ENCODE measurements at regions not wholly inside any gene's neighbourhood (a gene's known extent, or its start where the extent isn't known, plus 50 kb on each side); places are given as distances from the start of the nearest gene placed in this dataset.

DNA sequence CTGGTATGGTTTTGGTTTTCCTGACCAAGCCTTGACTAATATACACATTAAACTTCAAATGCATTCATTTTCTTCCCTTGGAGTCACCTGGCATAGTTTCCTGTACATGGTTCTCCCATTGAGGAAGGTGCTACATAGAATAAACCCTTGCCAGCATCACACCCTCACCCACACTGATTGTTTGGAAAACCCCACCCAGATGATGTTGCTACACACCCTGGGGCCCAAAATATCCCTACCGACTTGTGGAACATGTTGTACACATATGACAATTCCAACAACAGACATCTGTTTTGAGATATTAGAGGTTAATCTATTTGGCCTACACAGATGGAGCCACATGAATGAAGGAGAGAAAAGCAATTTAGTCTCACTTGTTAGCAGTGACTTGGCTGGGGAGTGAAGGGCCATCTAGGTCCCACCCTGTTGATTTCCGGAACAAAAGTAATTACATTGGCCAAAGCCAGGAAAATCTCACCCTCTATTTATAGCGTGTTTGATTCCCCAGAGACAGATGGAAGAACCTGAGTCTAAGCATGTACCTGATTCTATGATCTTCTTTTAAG lies 606.0 kb upstream of the BTBD3 start:
- H3K9me3 ChIP-seq (ENCODE audit: control insufficient read depth, low read length) = no peaks in the 10 kb centered on the region
- H3K36me3 ChIP-seq (ENCODE audit: control insufficient read depth, insufficient read depth, low read length) = no peaks in the 10 kb centered on the region
- no peak overlapping the region for H3K27ac ChIP-seq (ENCODE audit: low read depth, low read length, severe bottlenecking)
- WGBS, 2 experiments (ENCODE audit: insufficient coverage in 2 of 2) = 100% methylated on average over 1 of the region's 3 CpGs; no CpG with 5 or more reads in 1 of the 2 experiments
- H3K4me1 ChIP-seq (ENCODE audit: control insufficient read depth, insufficient read depth, low read length, poor library complexity, severe bottlenecking) = no peaks in the 10 kb centered on the region
- no peak overlapping the region for H3K4me3 ChIP-seq (ENCODE audit: extremely low read depth, insufficient read depth, low read length, poor library complexity, severe bottlenecking)

DNA sequence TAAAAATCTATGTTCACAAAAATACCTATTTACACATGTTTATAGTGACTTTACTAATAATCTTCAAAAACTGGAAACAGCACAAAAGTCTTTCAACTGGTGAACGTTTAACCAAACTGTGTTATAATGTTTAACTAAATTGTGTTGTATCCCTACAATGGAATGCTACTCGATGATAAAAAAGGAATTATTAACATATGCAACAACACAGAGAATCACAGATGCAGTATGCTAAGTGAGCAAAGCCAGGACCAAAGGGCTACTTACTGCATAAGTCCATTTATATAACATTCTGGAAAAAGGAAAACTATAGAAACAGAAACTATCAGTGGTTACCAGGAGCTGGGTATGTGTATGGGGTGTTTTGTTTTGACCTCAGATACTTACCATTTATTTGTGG lies 602.2 kb upstream of the BTBD3 start:
- Histone ChIP-seq H3K4me3 (ENCODE audit: extremely low read depth, insufficient read depth, low read length, poor library complexity, severe bottlenecking) (no peak overlapping the region), H3K36me3 (ENCODE audit: control insufficient read depth, insufficient read depth, low read length) (no peaks in the 10 kb centered on the region), H3K27ac (ENCODE audit: low read depth, low read length, severe bottlenecking) (no peak overlapping the region), H3K9me3 (ENCODE audit: control insufficient read depth, low read length) (no peaks in the 10 kb centered on the region), H3K4me1 (ENCODE audit: control insufficient read depth, insufficient read depth, low read length, poor library complexity, severe bottlenecking) (no peaks in the 10 kb centered on the region)
- no CpG with 5 or more reads among the region's 2 CpGs for WGBS, 2 experiments (ENCODE audit: insufficient coverage in 2 of 2)

DNA sequence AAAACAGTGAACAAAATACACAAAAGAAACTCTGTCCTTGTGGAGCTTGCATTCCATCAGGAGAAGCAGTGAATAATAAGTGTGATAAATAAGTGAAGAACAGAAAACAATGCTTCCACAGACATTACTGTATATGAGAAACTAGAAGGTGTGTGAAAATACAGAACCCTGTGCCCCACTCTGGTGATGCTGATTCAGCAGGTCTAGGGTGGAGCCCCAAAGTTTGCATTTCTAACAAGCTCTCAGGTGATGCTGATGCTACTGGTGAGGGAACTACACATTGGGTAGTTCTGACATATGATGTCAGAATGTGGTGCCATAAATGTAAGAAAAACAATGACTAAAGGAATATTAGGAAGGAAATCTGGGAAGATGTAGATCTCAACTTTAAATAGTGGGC lies 601.4 kb upstream of the BTBD3 start:
- no peak overlapping the region for H3K27ac ChIP-seq (ENCODE audit: low read depth, low read length, severe bottlenecking)
- no peak overlapping the region for H3K4me3 ChIP-seq (ENCODE audit: extremely low read depth, insufficient read depth, low read length, poor library complexity, severe bottlenecking)
- H3K9me3 ChIP-seq (ENCODE audit: control insufficient read depth, low read length) = no peaks in the 10 kb centered on the region
- H3K36me3 ChIP-seq (ENCODE audit: control insufficient read depth, insufficient read depth, low read length) = no peaks in the 10 kb centered on the region
- H3K4me1 ChIP-seq (ENCODE audit: control insufficient read depth, insufficient read depth, low read length, poor library complexity, severe bottlenecking) = no peaks in the 10 kb centered on the region

DNA sequence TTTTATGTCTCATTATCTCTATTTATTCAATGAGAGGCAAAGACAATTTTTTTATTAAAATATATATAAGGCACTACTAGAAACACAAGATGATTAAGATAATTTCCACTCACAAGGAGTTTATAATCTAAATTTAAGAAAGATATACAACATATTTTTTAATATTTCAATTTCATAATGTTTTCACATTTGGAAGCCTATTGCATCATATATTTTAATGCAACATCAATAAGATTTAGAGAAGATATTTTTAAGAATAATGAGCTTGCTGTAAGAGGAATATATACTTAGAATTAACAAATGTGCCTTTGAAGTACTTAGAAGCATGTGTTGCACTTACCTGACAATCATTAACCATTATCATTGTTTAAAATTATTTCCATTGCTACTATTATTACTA lies 597.7 kb upstream of the BTBD3 start:
- Histone ChIP-seq H3K4me3 (ENCODE audit: extremely low read depth, insufficient read depth, low read length, poor library complexity, severe bottlenecking) (no peak overlapping the region), H3K4me1 (ENCODE audit: control insufficient read depth, insufficient read depth, low read length, poor library complexity, severe bottlenecking) (no peaks in the 10 kb centered on the region), H3K27ac (ENCODE audit: low read depth, low read length, severe bottlenecking) (no peak overlapping the region), H3K9me3 (ENCODE audit: control insufficient read depth, low read length) (no peaks in the 10 kb centered on the region), H3K36me3 (ENCODE audit: control insufficient read depth, insufficient read depth, low read length) (no peaks in the 10 kb centered on the region)

DNA sequence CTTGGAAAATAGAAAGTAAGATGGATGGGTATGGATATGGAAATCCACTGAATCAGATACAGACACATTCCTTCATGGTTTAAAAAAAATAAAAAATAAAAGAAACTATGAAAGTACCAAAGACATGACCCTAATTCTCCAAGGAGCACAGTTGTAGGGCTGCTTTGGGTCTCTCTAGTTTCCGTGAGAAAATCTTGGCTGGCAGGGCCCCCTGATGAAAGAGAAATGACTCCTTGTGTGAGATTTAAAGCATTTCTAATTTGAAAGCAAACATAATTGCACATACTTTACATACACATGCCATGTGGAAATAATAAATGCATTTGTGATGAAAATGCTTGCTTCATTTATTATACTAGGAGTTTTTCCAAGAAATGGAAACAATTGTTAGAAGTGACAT lies 593.9 kb upstream of the BTBD3 start:
- no peaks in the 10 kb centered on the region for H3K36me3 ChIP-seq (ENCODE audit: control insufficient read depth, insufficient read depth, low read length)
- H3K9me3 ChIP-seq (ENCODE audit: control insufficient read depth, low read length) = no peaks in the 10 kb centered on the region
- no CpG with 5 or more reads among the region's 1 CpG for WGBS, 2 experiments (ENCODE audit: insufficient coverage in 2 of 2)
- no peaks in the 10 kb centered on the region for H3K4me1 ChIP-seq (ENCODE audit: control insufficient read depth, insufficient read depth, low read length, poor library complexity, severe bottlenecking)
- no peak overlapping the region for H3K27ac ChIP-seq (ENCODE audit: low read depth, low read length, severe bottlenecking)
- no peak overlapping the region for H3K4me3 ChIP-seq (ENCODE audit: extremely low read depth, insufficient read depth, low read length, poor library complexity, severe bottlenecking)

DNA sequence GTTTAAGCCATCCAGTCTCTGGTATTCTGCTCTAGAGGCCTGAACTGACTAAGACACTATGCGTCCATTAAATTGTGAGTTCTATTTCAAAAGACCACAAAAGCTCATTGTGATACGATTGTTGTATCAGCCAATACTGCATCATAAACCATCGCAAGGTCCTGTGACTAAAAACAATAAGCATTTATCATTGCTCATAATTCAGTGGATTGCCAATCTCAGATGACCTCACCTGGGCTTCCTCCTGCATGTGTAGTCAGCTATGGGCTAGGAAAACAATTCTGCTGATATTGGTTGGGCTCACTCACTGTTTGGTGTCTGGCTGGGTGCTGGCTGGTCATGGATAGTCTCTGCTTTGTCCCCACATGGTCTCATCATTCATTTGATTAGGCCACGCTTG lies 592.7 kb upstream of the BTBD3 start:
- no peaks in the 10 kb centered on the region for H3K4me1 ChIP-seq (ENCODE audit: control insufficient read depth, insufficient read depth, low read length, poor library complexity, severe bottlenecking)
- H3K27ac ChIP-seq (ENCODE audit: low read depth, low read length, severe bottlenecking) = no peak overlapping the region
- no peaks in the 10 kb centered on the region for H3K36me3 ChIP-seq (ENCODE audit: control insufficient read depth, insufficient read depth, low read length)
- 82 to 93% methylated on average over 3 to 4 of the region's 4 CpGs for WGBS, 2 experiments (ENCODE audit: insufficient coverage in 2 of 2)
- no peaks in the 10 kb centered on the region for H3K9me3 ChIP-seq (ENCODE audit: control insufficient read depth, low read length)
- no peak overlapping the region for H3K4me3 ChIP-seq (ENCODE audit: extremely low read depth, insufficient read depth, low read length, poor library complexity, severe bottlenecking)

DNA sequence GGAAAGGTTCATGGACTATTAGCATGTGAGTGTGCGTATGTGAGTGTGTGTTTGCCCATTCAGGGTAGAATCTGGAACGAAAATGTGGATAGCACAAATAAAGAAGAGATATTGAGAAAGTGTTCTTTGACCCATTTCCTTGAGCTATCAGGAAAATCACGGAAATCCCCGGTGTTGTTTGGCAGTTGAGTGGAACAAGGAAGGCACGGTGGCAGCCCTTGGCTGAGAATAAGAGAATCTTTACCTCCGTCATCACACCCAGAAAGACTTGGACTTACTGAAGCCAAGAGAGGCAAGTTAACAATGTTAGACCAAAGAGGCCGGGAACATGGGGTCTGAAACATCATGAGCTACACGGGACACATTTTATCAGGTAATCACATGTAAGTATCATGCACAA lies 588.9 kb upstream of the BTBD3 start:
- 84 to 88% methylated on average over 7 to 8 of the region's 8 CpGs for WGBS, 2 experiments (ENCODE audit: insufficient coverage in 2 of 2)
- Histone ChIP-seq H3K4me1 (ENCODE audit: control insufficient read depth, insufficient read depth, low read length, poor library complexity, severe bottlenecking) (no peaks in the 10 kb centered on the region), H3K4me3 (ENCODE audit: extremely low read depth, insufficient read depth, low read length, poor library complexity, severe bottlenecking) (no peak overlapping the region), H3K9me3 (ENCODE audit: control insufficient read depth, low read length) (no peaks in the 10 kb centered on the region), H3K36me3 (ENCODE audit: control insufficient read depth, insufficient read depth, low read length) (no peaks in the 10 kb centered on the region), H3K27ac (ENCODE audit: low read depth, low read length, severe bottlenecking) (no peak overlapping the region)

DNA sequence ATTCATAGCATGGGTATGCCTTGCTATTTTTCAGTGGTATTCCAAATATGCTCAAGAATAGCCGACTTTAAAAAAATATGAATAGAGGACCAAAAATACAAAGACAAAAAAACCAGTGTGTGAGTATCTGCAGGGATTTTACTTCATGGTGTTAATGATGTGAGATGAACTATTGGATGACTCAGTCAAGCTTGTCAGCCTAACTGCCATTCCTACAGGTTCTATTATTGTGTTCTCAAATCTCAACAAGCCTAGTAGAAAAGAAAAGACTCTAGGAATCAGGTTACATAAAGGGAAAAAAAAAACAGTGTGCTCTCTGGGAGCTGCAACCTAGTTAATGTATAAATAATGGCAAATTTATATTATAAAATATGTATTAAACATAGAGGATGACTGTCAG lies 588.4 kb upstream of the BTBD3 start:
- H3K4me3 ChIP-seq (ENCODE audit: extremely low read depth, insufficient read depth, low read length, poor library complexity, severe bottlenecking) = no peak overlapping the region
- no peak overlapping the region for H3K27ac ChIP-seq (ENCODE audit: low read depth, low read length, severe bottlenecking)
- no peaks in the 10 kb centered on the region for H3K4me1 ChIP-seq (ENCODE audit: control insufficient read depth, insufficient read depth, low read length, poor library complexity, severe bottlenecking)
- no CpG with 5 or more reads among the region's 1 CpG for WGBS, 2 experiments (ENCODE audit: insufficient coverage in 2 of 2)
- no peaks in the 10 kb centered on the region for H3K9me3 ChIP-seq (ENCODE audit: control insufficient read depth, low read length)
- H3K36me3 ChIP-seq (ENCODE audit: control insufficient read depth, insufficient read depth, low read length) = no peaks in the 10 kb centered on the region

DNA sequence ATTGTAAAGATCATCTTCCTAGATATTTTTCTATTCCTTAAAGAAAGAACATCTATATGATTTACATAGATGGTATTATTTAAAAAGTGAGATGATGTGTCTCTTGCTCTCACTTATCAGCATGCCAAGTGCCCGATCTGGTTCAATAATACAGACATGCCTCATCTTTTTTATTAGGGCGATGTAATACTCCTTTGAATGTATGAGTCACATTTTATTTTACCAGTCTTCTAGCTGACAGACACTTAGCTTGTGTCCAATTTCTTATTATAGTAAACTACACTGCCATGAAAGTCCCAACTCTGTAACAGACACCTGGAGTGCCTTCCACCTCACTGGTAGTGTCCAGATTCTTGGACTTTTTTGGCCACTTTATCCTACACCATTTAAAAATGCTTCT lies 586.6 kb upstream of the BTBD3 start:
- Histone ChIP-seq H3K4me3 (ENCODE audit: extremely low read depth, insufficient read depth, low read length, poor library complexity, severe bottlenecking) (no peak overlapping the region), H3K36me3 (ENCODE audit: control insufficient read depth, insufficient read depth, low read length) (no peaks in the 10 kb centered on the region), H3K9me3 (ENCODE audit: control insufficient read depth, low read length) (no peaks in the 10 kb centered on the region), H3K4me1 (ENCODE audit: control insufficient read depth, insufficient read depth, low read length, poor library complexity, severe bottlenecking) (no peaks in the 10 kb centered on the region), H3K27ac (ENCODE audit: low read depth, low read length, severe bottlenecking) (no peak overlapping the region)
- 100% methylated on average over 1 of the region's 2 CpGs; no CpG with 5 or more reads in 1 of the 2 experiments for WGBS, 2 experiments (ENCODE audit: insufficient coverage in 2 of 2)

DNA sequence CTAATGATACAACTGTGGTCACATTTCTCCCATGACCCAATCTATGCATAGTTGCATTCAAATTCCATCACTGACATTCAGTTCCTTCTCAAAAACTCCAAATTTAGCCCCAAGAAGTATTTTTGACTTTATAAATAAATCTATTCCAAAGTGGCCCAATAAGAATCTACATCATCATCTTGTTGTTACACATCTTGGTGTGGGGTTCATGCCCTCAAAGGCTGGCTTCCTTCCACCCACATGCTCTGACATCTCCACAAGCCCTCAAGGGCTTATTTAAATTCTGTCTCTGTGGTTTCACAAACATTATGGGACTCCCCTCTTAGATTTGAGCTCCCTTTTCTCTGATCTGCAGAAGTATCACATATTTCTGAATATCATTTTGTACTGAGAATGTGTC lies 585.3 kb upstream of the BTBD3 start:
- no peaks in the 10 kb centered on the region for H3K9me3 ChIP-seq (ENCODE audit: control insufficient read depth, low read length)
- H3K4me3 ChIP-seq (ENCODE audit: extremely low read depth, insufficient read depth, low read length, poor library complexity, severe bottlenecking) = no peak overlapping the region
- H3K4me1 ChIP-seq (ENCODE audit: control insufficient read depth, insufficient read depth, low read length, poor library complexity, severe bottlenecking) = no peaks in the 10 kb centered on the region
- H3K36me3 ChIP-seq (ENCODE audit: control insufficient read depth, insufficient read depth, low read length) = no peaks in the 10 kb centered on the region
- no peak overlapping the region for H3K27ac ChIP-seq (ENCODE audit: low read depth, low read length, severe bottlenecking)

DNA sequence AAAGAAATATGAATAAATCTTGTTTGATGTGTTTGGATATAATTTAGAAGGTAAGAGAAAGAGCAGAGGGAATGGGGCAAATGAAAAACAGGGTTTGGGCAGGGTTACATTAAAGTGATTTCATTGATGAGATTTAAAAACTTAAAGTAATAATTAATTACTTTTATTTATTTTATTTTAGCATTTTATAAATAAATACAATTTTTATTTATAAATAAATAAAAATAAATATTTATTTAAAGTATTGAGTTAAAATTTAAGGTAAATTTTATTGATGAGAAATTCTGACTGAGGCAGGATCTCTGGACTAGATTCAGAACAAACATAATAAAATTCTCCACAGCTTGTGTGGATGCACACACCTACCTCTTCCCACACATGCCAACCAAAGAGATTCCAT lies 584.1 kb upstream of the BTBD3 start:
- Histone ChIP-seq H3K36me3 (ENCODE audit: control insufficient read depth, insufficient read depth, low read length) (no peaks in the 10 kb centered on the region), H3K9me3 (ENCODE audit: control insufficient read depth, low read length) (no peaks in the 10 kb centered on the region), H3K4me1 (ENCODE audit: control insufficient read depth, insufficient read depth, low read length, poor library complexity, severe bottlenecking) (no peaks in the 10 kb centered on the region), H3K4me3 (ENCODE audit: extremely low read depth, insufficient read depth, low read length, poor library complexity, severe bottlenecking) (no peak overlapping the region), H3K27ac (ENCODE audit: low read depth, low read length, severe bottlenecking) (no peak overlapping the region)

All from mesodermal cell (in vitro differentiated cells).